ENCODE measurements at regions not wholly inside any gene's neighbourhood (a gene's known extent, or its start where the extent isn't known, plus 50 kb on each side); places are given as distances from the start of the nearest gene placed in this dataset.

GRCh38 chr3:118577055-118577777, 457.4 kb downstream of the IGSF11 start:
- TF ChIP-seq ZNF565 (CRISPR knock-in tag; conservative IDR thresholded peaks at IDR 0.05; ENCODE audit: low read depth) (no peak), TOX (CRISPR knock-in tag; IDR thresholded peaks at IDR 0.05; ENCODE audit: borderline replicate concordance) (no peak), PATZ1 (CRISPR knock-in tag; IDR thresholded peaks at IDR 0.05; ENCODE audit: borderline replicate concordance) (no peak), GLIS3 (CRISPR knock-in tag; IDR thresholded peaks at IDR 0.05) (no peak), TSHZ2 (CRISPR knock-in tag; IDR thresholded peaks at IDR 0.05) (no peak), ISL1 (CRISPR knock-in tag; IDR thresholded peaks at IDR 0.05) (no peak), ZNF70 (CRISPR knock-in tag; IDR thresholded peaks at IDR 0.05) (no peak), OSR1 (CRISPR knock-in tag; IDR thresholded peaks at IDR 0.05) (no peak)

Measured in SK-N-SH treated with all-trans-retinoic acid at 6 μM for 48 hours (cell line).